SU-DHL-6 (cell line): ENCODE measurements at regions not wholly inside any gene's neighbourhood (a gene's known extent, or its start where the extent isn't known, plus 50 kb on each side); places are given as distances from the start of the nearest gene placed in this dataset.

Source experiments
- H2AFZ ChIP-seq: fragments of 200-600 bp; sonication (generic); 2 replicates; pipeline ENCODE4 v1.6.1; 2014; ENCODE audit warnings: low read depth, mild to moderate bottlenecking, moderate library complexity, mixed read lengths, antibody characterized with exemption, low read length; ENCODE audit not compliant: severe bottlenecking
- H3F3A ChIP-seq: fragments of 200-600 bp; shearing (Covaris generic); 2 replicates; pipeline ENCODE4 v1.6.0; 2016; ENCODE audit warnings: antibody characterized with exemption, mild to moderate bottlenecking; ENCODE audit not compliant: insufficient read depth
- H3K27ac ChIP-seq: fragments of 200-600 bp; sonication (generic); 2 replicates; pipeline ENCODE4 v1.5.1; 2016; ENCODE audit warnings: low read depth, mild to moderate bottlenecking, low read length, moderate library complexity, mixed read lengths
- H3K27me3 ChIP-seq: fragments of 200-600 bp; sonication (generic), shearing (Covaris generic); 2 replicates; pipeline ENCODE4 v1.6.0; 2014; ENCODE audit warnings: mild to moderate bottlenecking, low read length
- H3K36me3 ChIP-seq: fragments of 200-600 bp; sonication (generic); 2 replicates; pipeline ENCODE4 v1.6.1; 2014; ENCODE audit warnings: mild to moderate bottlenecking, low read length, mixed read lengths
- H3K4me2 ChIP-seq: fragments of 300-600, 200-600 bp; shearing (Covaris generic), sonication (generic); 2 replicates; pipeline ENCODE4 v1.6.0; 2014; ENCODE audit warnings: low read length, low read depth, mild to moderate bottlenecking; ENCODE audit not compliant: poor library complexity, severe bottlenecking
- H3K4me3 ChIP-seq: fragments of 200-600 bp; sonication (generic); 2 replicates; pipeline ENCODE4 v1.5.1; 2014; ENCODE audit warnings: antibody characterized with exemption, low read length, mild to moderate bottlenecking, mixed read lengths; ENCODE audit not compliant: insufficient read depth, poor library complexity, severe bottlenecking
- H3K79me2 ChIP-seq: fragments of 200-600 bp; sonication (generic); 2 replicates; pipeline ENCODE4 v1.6.1; 2014; ENCODE audit warnings: mild to moderate bottlenecking, low read length, moderate library complexity; ENCODE audit not compliant: insufficient read depth
- H3K9ac ChIP-seq: fragments of 200-600 bp; sonication (generic); 2 replicates; pipeline ENCODE4 v1.7.0; 2014; ENCODE audit warnings: mild to moderate bottlenecking, low read length
- H3K9me2 ChIP-seq: fragments of 200-600 bp; sonication (generic); replicated peaks from 2 replicates; pipeline ENCODE4 v1.6.1; 2014; ENCODE audit warnings: low read length; ENCODE audit not compliant: insufficient read depth
- H3K9me3 ChIP-seq: fragments of 200-600 bp; sonication (generic); 2 replicates; pipeline ENCODE4 v1.6.1; 2014; ENCODE audit warnings: low read length, mixed read lengths; ENCODE audit not compliant: insufficient read depth
- H4K20me1 ChIP-seq: fragments of 200-600 bp; sonication (generic); 2 replicates; pipeline ENCODE4 v1.6.1; 2014; ENCODE audit warnings: low read depth, mild to moderate bottlenecking, antibody characterized with exemption, low read length, moderate library complexity, mixed read lengths
- EZH2phosphoT487 ChIP-seq: fragments of 200-600 bp; sonication (generic), shearing (Covaris generic); conservative IDR thresholded peaks from 2 replicates; pipeline ENCODE4 v1.6.1; 2018; ENCODE audit warnings: mild to moderate bottlenecking, antibody characterized with exemption, low read length, moderate library complexity, mixed read lengths
- TF ChIP-seq, protein P1 (sequence below): fragments of 200-600 bp; sonication (generic); IDR thresholded peaks from one replicate; pipeline ENCODE4 v1.5.1; 2017; ENCODE audit warnings: antibody characterized with exemption, mild to moderate bottlenecking, low read length, moderate library complexity; ENCODE audit not compliant: insufficient read depth, poor library complexity, severe bottlenecking

DNA sequence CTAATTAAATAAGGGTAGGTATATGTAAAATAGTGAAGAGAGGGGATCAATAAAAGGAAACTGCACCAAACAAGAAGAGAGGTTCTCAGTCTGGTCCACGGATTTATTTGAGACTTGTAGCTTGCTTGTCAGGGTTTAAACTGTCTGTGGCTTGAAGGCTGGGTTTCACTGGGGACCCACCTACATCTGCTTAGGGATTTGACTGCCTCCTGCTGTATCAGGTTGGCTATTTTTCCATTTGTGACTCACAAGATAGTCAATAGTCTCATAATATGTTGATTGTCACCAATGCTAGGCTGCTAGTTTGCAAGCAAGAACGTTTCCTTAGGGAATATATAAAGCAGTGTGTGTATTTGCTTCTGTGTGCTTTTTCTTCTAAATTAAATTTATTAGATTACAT is 1950.7 kb upstream of the IGFBP7 start:
- Histone ChIP-seq H3K79me2 (no peaks in the 10 kb centered on the region), H2AFZ (no peak overlapping the region), H3K36me3 (no peaks in the 10 kb centered on the region), H3K4me3 (no peak overlapping the region), H3F3A (no peaks in the 10 kb centered on the region), H3K9me3 (no peaks in the 10 kb centered on the region), H3K9me2 (no peaks in the 10 kb centered on the region), H3K27ac (no peak overlapping the region), H3K9ac (no peak overlapping the region), H3K4me2 (no peak overlapping the region), H3K27me3 (no peaks in the 10 kb centered on the region), H4K20me1 (no peaks in the 10 kb centered on the region)
- TF ChIP-seq EZH2phosphoT487 = no peak
- TF ChIP-seq, protein P1, sequence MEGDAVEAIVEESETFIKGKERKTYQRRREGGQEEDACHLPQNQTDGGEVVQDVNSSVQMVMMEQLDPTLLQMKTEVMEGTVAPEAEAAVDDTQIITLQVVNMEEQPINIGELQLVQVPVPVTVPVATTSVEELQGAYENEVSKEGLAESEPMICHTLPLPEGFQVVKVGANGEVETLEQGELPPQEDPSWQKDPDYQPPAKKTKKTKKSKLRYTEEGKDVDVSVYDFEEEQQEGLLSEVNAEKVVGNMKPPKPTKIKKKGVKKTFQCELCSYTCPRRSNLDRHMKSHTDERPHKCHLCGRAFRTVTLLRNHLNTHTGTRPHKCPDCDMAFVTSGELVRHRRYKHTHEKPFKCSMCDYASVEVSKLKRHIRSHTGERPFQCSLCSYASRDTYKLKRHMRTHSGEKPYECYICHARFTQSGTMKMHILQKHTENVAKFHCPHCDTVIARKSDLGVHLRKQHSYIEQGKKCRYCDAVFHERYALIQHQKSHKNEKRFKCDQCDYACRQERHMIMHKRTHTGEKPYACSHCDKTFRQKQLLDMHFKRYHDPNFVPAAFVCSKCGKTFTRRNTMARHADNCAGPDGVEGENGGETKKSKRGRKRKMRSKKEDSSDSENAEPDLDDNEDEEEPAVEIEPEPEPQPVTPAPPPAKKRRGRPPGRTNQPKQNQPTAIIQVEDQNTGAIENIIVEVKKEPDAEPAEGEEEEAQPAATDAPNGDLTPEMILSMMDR = no peak

DNA sequence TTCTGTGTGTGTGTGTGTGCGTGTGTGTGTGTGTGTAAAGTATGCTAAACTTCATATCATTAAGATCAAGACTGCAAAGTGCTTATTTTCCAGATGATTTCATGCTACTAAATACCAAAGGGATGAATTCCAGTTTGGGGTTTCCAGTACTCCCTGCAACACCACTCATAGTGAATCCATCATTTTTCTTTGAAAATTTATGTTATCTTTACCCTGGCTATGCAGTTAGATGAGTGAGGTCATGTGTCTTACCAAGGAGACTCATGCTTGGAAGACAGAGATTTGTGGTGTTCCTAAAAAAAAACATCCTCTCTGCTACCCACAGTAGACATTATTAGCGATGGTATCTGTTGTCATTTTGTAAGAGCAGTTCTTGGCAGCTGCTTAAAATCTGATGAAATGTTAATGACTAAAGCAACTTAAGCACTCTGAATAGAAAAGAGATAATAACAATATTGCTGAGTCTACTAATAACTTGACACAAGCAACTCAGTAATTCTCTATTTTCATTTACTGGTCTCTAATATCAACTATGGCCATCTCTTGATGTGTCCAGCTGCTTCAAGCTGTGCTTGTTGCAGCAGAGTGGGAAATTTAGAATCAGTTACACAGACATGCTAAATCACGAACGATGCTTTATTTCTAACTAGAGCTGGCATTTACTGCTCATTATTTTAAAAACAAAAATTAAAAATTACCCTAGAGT is 1953.0 kb upstream of the IGFBP7 start:
- no peaks in the 10 kb centered on the region for H3K27me3 ChIP-seq
- H4K20me1 ChIP-seq = no peaks in the 10 kb centered on the region
- H3F3A ChIP-seq = no peaks in the 10 kb centered on the region
- TF ChIP-seq, protein P1 = no peak
- TF ChIP-seq EZH2phosphoT487 = no peak
- no peaks in the 10 kb centered on the region for H3K9me3 ChIP-seq
- H3K4me2 ChIP-seq = no peak overlapping the region
- no peak overlapping the region for H3K27ac ChIP-seq
- no peaks in the 10 kb centered on the region for H3K9me2 ChIP-seq
- no peak overlapping the region for H3K9ac ChIP-seq
- no peaks in the 10 kb centered on the region for H3K36me3 ChIP-seq
- no peak overlapping the region for H3K4me3 ChIP-seq
- no peaks in the 10 kb centered on the region for H3K79me2 ChIP-seq
- H2AFZ ChIP-seq = no peak overlapping the region

DNA sequence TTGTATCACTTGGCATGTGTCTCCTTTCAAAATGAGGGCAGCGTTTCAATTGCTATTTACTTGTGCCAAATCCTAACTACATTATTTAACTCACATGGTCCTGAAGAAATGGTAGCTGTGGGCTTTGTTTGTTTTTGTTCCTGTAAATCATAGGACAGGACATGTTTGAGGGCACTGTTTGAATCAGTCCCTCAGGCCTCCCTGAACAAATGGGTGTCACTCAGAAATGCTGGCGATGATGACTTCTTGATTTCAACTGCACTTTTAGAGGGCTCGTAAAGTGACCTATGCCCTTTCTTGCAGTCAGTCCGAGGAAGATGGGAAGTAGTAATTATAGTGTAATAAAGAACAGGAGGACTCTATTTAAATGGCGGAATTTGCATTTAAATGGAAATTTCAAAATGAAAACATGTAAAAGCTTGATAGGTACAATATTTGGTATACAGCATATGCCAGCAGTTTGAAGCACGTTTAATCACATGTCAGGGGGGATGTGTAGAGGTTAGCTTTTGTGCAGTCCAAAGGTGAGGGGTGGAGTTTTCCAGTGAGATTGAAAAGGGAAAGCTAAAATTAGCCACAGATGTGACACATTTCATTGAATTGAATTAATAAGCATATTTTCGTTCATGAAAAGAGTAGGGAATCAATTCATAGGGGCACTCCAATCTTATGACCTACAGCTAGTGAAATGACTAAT is 1958.7 kb upstream of the IGFBP7 start:
- H3K27me3 ChIP-seq = no peaks in the 10 kb centered on the region
- no peaks in the 10 kb centered on the region for H3K9me3 ChIP-seq
- TF ChIP-seq EZH2phosphoT487 = no peak
- TF ChIP-seq, protein P1 = no peak
- no peak overlapping the region for H3K4me3 ChIP-seq
- H2AFZ ChIP-seq = no peak overlapping the region
- H3K4me2 ChIP-seq = no peak overlapping the region
- no peaks in the 10 kb centered on the region for H3F3A ChIP-seq
- no peaks in the 10 kb centered on the region for H3K36me3 ChIP-seq
- H4K20me1 ChIP-seq = no peaks in the 10 kb centered on the region
- no peaks in the 10 kb centered on the region for H3K79me2 ChIP-seq
- H3K27ac ChIP-seq = no peak overlapping the region
- H3K9me2 ChIP-seq = no peaks in the 10 kb centered on the region
- H3K9ac ChIP-seq = no peak overlapping the region
